Gastroesophageal sphincter (tissue), 3 donors: ENCODE measurements at regions not wholly inside any gene's neighbourhood (a gene's known extent, or its start where the extent isn't known, plus 50 kb on each side); places are given as distances from the start of the nearest gene placed in this dataset.

Experiments
- EP300 ChIP-seq: sonication (generic); formaldehyde crosslinking; IDR thresholded peaks from one replicate; pipeline ENCODE4 v1.6.1; 2017; ENCODE audit warnings: antibody characterized with exemption, mild to moderate bottlenecking
- POLR2A ChIP-seq, 2 donors: fragments of 450-650 bp; IDR thresholded peaks; one replicate each; pipeline ENCODE4 v1.6.1; 2017; ENCODE audit warnings: antibody characterized with exemption in 2 of 2, mild to moderate bottlenecking in 2 of 2, moderate library complexity in 1 of 2
- POLR2AphosphoS5 ChIP-seq: sonication (generic); formaldehyde crosslinking; IDR thresholded peaks from one replicate; pipeline ENCODE4 v1.6.1; 2017; ENCODE audit warnings: antibody characterized with exemption
- TF ChIP-seq, protein P1 (sequence below), 4 experiments: fragments of 200-600 bp in 2 of 4; fragments of 450-650 bp in 2 of 4; sonication (generic) in 1 of 4; IDR thresholded peaks; one replicate each; pipeline ENCODE4 v1.5.1; 2017 to 2019; ENCODE audit warnings: antibody characterized with exemption in 4 of 4, mild to moderate bottlenecking in 2 of 4, moderate library complexity in 2 of 4

DNA sequence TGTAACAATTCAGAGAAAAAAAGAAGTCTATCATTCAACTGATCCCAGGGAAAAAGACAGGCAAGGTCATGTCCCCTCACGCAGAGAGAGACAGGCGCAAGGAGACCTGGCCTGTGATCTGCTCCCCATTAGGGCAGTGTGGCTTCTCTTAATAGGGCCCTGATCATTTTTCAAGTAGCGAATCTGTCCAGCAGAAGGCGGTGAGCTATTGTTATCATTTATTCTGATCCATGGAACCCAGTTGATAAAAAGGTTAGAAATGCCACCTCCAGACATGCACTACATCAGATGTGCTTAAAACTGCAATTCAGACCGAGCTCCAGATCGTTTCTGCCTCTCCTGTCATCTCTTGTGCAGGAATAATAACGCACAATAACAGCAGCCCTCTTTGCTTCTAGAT, 1025.6 kb upstream of the PIK3C3 start:
- TF ChIP-seq POLR2A (IDR thresholded peaks at IDR 0.05): no peak
- TF ChIP-seq, protein P1, sequence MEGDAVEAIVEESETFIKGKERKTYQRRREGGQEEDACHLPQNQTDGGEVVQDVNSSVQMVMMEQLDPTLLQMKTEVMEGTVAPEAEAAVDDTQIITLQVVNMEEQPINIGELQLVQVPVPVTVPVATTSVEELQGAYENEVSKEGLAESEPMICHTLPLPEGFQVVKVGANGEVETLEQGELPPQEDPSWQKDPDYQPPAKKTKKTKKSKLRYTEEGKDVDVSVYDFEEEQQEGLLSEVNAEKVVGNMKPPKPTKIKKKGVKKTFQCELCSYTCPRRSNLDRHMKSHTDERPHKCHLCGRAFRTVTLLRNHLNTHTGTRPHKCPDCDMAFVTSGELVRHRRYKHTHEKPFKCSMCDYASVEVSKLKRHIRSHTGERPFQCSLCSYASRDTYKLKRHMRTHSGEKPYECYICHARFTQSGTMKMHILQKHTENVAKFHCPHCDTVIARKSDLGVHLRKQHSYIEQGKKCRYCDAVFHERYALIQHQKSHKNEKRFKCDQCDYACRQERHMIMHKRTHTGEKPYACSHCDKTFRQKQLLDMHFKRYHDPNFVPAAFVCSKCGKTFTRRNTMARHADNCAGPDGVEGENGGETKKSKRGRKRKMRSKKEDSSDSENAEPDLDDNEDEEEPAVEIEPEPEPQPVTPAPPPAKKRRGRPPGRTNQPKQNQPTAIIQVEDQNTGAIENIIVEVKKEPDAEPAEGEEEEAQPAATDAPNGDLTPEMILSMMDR (IDR thresholded peaks at IDR 0.05): no peak
- TF ChIP-seq EP300: no peak
- no peak for TF ChIP-seq POLR2AphosphoS5
